HCT116 (cell line): ENCODE measurements at regions not wholly inside any gene's neighbourhood (a gene's known extent, or its start where the extent isn't known, plus 50 kb on each side); places are given as distances from the start of the nearest gene placed in this dataset.

Experiments
- ATAC-seq: fragments of 200-7000 bp; cut with Tn5 transposase; 2 replicates; pipeline ENCODE4 v1.9.1; 2020; ENCODE audit warnings: mild to moderate bottlenecking, moderate library complexity
- BruUV-seq: library from RNA; stranded (reverse); fragments of 400-500 nt; replicated peaks from 2 replicates; lab custom pipeline; 2021; lab: Mats Ljungman, UMichigan
- CTCF ChIA-PET: fragments of 300-600 bp; sonication (Branson Sonifier 250); formaldehyde crosslinking; loops from one replicate; lab custom pipeline; 2021; ENCODE audit warnings: antibody characterized with exemption; lab: Charles Lee
- POLR2A ChIA-PET: fragments of 300-600, 350-600 bp; sonication (Branson Sonifier 250); formaldehyde crosslinking; loops from one replicate; lab custom pipeline; 2021; ENCODE audit warnings: antibody characterized with exemption; lab: Charles Lee
- RAD21 ChIA-PET, 2 experiments: fragments of 300-600 bp; sonication (Branson Sonifier 250); formaldehyde crosslinking; loops; one replicate each; lab custom pipeline; 2023; ENCODE audit warnings: low total read pairs in 2 of 2; ENCODE audit not compliant: uncharacterized antibody in 2 of 2, unreplicated experiment in 2 of 2, low non-redundant PET in 1 of 2; lab: Charles Lee
- DNase-seq: peaks from one replicate; pipeline ENCODE4 v3.0.0-alpha.2; 2010; ENCODE audit warnings: low read depth, low spot score
- H2AFZ ChIP-seq: fragments of 200-600 bp; shearing (Covaris generic), sonication (generic); 2 replicates; pipeline ENCODE4 v1.6.1; 2017; ENCODE audit warnings: low read depth, mixed run types, mixed read lengths, antibody characterized with exemption, low read length; ENCODE audit not compliant: poor library complexity, severe bottlenecking
- H3K27ac ChIP-seq: 2 replicates; pipeline ENCODE4 v1.5.1; 2012; ENCODE audit warnings: low read depth, low read length
- H3K27me3 ChIP-seq: fragments of 200-600 bp; sonication (generic); 2 replicates; pipeline ENCODE4 v1.6.1; 2016; ENCODE audit warnings: mixed run types, low read length, mixed read lengths; ENCODE audit not compliant: insufficient read depth
- H3K36me3 ChIP-seq, 2 experiments: fragments of 200-500 bp in 1 of 2; fragments of 200-600 bp in 1 of 2; sonication (Bioruptor generic) in 1 of 2; sonication (generic) in 1 of 2; 2 replicates each; pipeline versions ENCODE4 v1.5.1 to v1.6.1; 2014 to 2016; ENCODE audit warnings: low read length in 2 of 2, inconsistent platforms in 1 of 2, mixed read lengths in 1 of 2, mixed run types in 1 of 2; ENCODE audit not compliant: insufficient read depth in 2 of 2, control insufficient read depth in 1 of 2
- H3K4me1 ChIP-seq, 2 experiments: fragments of 200-600 bp in 1 of 2; sonication (generic) in 1 of 2; 2 replicates each; pipeline versions ENCODE4 v1.5.1 to v1.6.1; 2012 to 2017; ENCODE audit warnings: low read length in 2 of 2, inconsistent platforms in 1 of 2, mild to moderate bottlenecking in 1 of 2, mixed read lengths in 1 of 2, mixed run types in 1 of 2, moderate library complexity in 1 of 2; ENCODE audit not compliant: insufficient read depth in 2 of 2, control insufficient read depth in 1 of 2
- H3K4me2 ChIP-seq: fragments of 200-600 bp; sonication (generic); 2 replicates; pipeline ENCODE4 v1.6.1; 2017; ENCODE audit warnings: mixed run types, low read length, mixed read lengths
- H3K4me3 ChIP-seq, 2 experiments: fragments of 200-600 bp in 1 of 2; sonication (generic) in 1 of 2; replicated peaks in 1 of 2; 2 replicates each; pipeline ENCODE4 v1.5.1; 2011 to 2016; ENCODE audit warnings: low read length in 2 of 2, control low read depth in 1 of 2, low read depth in 1 of 2, mild to moderate bottlenecking in 1 of 2, mixed read lengths in 1 of 2, mixed run types in 1 of 2
- H3K79me2 ChIP-seq: fragments of 200-600 bp; sonication (generic); 2 replicates; pipeline ENCODE4 v1.6.1; 2017; ENCODE audit warnings: mild to moderate bottlenecking, mixed run types, low read length, moderate library complexity, mixed read lengths; ENCODE audit not compliant: insufficient read depth
- H3K9ac ChIP-seq: fragments of 200-600 bp; sonication (generic); 2 replicates; pipeline ENCODE4 v1.6.1; 2016; ENCODE audit warnings: low read length, mixed read lengths
- H3K9me2 ChIP-seq: fragments of 200-600 bp; sonication (generic), shearing (Covaris generic); 2 replicates; pipeline ENCODE4 v1.6.1; 2017; ENCODE audit warnings: mixed run types, mild to moderate bottlenecking, moderate library complexity; ENCODE audit not compliant: insufficient read depth
- H3K9me3 ChIP-seq, 2 experiments: fragments of 200-500 bp in 1 of 2; fragments of 200-600 bp in 1 of 2; sonication (Bioruptor generic) in 1 of 2; sonication (generic) in 1 of 2; 2 replicates each; pipeline ENCODE4 v1.6.1; 2014 to 2017; ENCODE audit warnings: low read length in 2 of 2, mixed read lengths in 2 of 2, inconsistent platforms in 1 of 2, low read depth in 1 of 2, mild to moderate bottlenecking in 1 of 2, mixed run types in 1 of 2, moderate library complexity in 1 of 2; ENCODE audit not compliant: control insufficient read depth in 1 of 2, insufficient read depth in 1 of 2
- H4K20me1 ChIP-seq: fragments of 200-600 bp; sonication (generic), shearing (Covaris generic); 2 replicates; pipeline ENCODE4 v1.6.1; 2017; ENCODE audit warnings: mixed run types, mild to moderate bottlenecking, moderate library complexity; ENCODE audit not compliant: insufficient read depth
- CBX3 ChIP-seq: IDR thresholded peaks from 2 replicates; pipeline ENCODE4 v1.6.1; 2012; ENCODE audit warnings: low read depth
- CEBPB ChIP-seq: IDR thresholded peaks from 2 replicates; pipeline ENCODE4 v1.6.1; 2012; ENCODE audit warnings: low read depth
- ELF1 ChIP-seq: IDR thresholded peaks from 2 replicates; pipeline ENCODE4 v1.6.1; 2012; ENCODE audit warnings: low read depth, borderline replicate concordance
- EZH2 ChIP-seq: fragments of 200-600 bp; sonication (generic); IDR thresholded peaks from 2 replicates; pipeline ENCODE4 v1.6.1; 2017; ENCODE audit warnings: antibody characterized with exemption, mixed run types
- EZH2phosphoT487 ChIP-seq: fragments of 200-600 bp; IDR thresholded peaks from 2 replicates; pipeline ENCODE4 v1.6.1; 2018; ENCODE audit warnings: antibody characterized with exemption, borderline replicate concordance
- FOSL1 ChIP-seq: IDR thresholded peaks from 2 replicates; pipeline ENCODE4 v1.6.1; 2012; ENCODE audit warnings: low read depth
- JUND ChIP-seq: IDR thresholded peaks from 2 replicates; pipeline ENCODE4 v1.6.1; 2012
- POLR2A ChIP-seq: IDR thresholded peaks from 2 replicates; pipeline ENCODE4 v1.7.0; 2011; ENCODE audit warnings: borderline replicate concordance; ENCODE audit not compliant: insufficient read depth, insufficient read length; ENCODE audit errors: extremely low read depth
- POLR2AphosphoS5 ChIP-seq: IDR thresholded peaks from 2 replicates; pipeline ENCODE4 v1.6.1; 2011; ENCODE audit warnings: mild to moderate bottlenecking, low read depth, low read length, moderate library complexity
- SIN3A ChIP-seq: IDR thresholded peaks from 2 replicates; pipeline ENCODE4 v1.6.1; 2012; ENCODE audit warnings: low read depth
- SP1 ChIP-seq: IDR thresholded peaks from 2 replicates; pipeline ENCODE4 v1.6.1; 2012; ENCODE audit warnings: low read depth
- SRF ChIP-seq: IDR thresholded peaks from 2 replicates; pipeline ENCODE4 v1.6.1; 2012; ENCODE audit warnings: low read depth
- TCF7L2 ChIP-seq: IDR thresholded peaks from 2 replicates; pipeline ENCODE4 v1.7.0; 2011; ENCODE audit warnings: borderline replicate concordance, inconsistent platforms; ENCODE audit not compliant: insufficient read depth, insufficient read length; ENCODE audit errors: extremely low read depth
- YY1 ChIP-seq: IDR thresholded peaks from 2 replicates; pipeline ENCODE4 v1.6.1; 2011; ENCODE audit warnings: low read length, low read depth, moderate library complexity, mild to moderate bottlenecking; ENCODE audit not compliant: insufficient replicate concordance; ENCODE audit errors: extremely low read depth
- ZFX ChIP-seq: fragments of 450-650 bp; IDR thresholded peaks from 2 replicates; pipeline ENCODE4 v1.6.1; 2017
- ZNF274 ChIP-seq: fragments of 200-500 bp; sonication (Bioruptor generic); IDR thresholded peaks from 2 replicates; pipeline ENCODE4 v1.6.1; 2014; ENCODE audit warnings: mild to moderate bottlenecking, low read depth, low read length, inconsistent platforms
- intact Hi-C: fragments of 100-400 bp; cut with micrococcal nuclease; formaldehyde crosslinking; loops from 2 replicates; pipeline ENCODE4 v1.10.0; 2022
- TF ChIP-seq, protein P1 (sequence below): IDR thresholded peaks from 2 replicates; pipeline ENCODE4 v1.6.1; 2012
- TF ChIP-seq, protein P2 (sequence below): IDR thresholded peaks from 2 replicates; pipeline ENCODE4 v1.6.1; 2012
- TF ChIP-seq, protein P3 (sequence below), 3 experiments: fragments of 200-600 bp in 1 of 3; sonication (generic) in 1 of 3; IDR thresholded peaks in 2 of 3; conservative IDR thresholded peaks in 1 of 3; 2 replicates each; pipeline ENCODE4 v1.5.1; 2012 to 2017; ENCODE audit warnings: low read depth in 2 of 3, low read length in 2 of 3, antibody characterized with exemption in 1 of 3, borderline replicate concordance in 1 of 3, control low read depth in 1 of 3, mild to moderate bottlenecking in 1 of 3, mixed read lengths in 1 of 3, mixed run types in 1 of 3, moderate library complexity in 1 of 3; ENCODE audit not compliant: insufficient read depth in 1 of 3

DNA sequence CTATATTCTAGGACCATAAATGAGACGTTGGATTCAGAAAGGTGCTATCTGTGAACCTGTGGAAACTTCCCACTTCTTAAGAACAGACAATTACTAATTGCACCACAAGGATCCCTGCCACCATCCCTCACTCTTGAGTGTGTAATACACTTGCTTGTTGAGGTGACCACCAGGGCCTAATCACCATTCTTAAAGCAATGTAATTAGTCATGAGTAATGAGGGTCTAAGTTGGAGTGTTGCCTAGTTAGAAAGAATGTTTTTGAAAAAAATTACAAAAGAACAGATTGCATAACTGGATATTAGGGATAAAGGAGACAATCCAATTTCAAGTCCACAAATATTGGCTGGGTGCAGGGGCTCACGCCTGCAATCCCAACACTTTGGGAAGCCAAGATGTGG lies 56.9 kb upstream of the TRIO start:
- no peak overlapping the region for H3K27ac ChIP-seq
- H4K20me1 ChIP-seq: no peaks in the 10 kb centered on the region
- POLR2A ChIA-PET: no interaction called here
- no peaks in the 10 kb centered on the region for H3K79me2 ChIP-seq
- no peaks in the 10 kb centered on the region for H3K36me3 ChIP-seq
- TF ChIP-seq POLR2A: no peak
- TF ChIP-seq, protein P1, sequence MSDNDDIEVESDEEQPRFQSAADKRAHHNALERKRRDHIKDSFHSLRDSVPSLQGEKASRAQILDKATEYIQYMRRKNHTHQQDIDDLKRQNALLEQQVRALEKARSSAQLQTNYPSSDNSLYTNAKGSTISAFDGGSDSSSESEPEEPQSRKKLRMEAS: no peak
- TF ChIP-seq, protein P2, sequence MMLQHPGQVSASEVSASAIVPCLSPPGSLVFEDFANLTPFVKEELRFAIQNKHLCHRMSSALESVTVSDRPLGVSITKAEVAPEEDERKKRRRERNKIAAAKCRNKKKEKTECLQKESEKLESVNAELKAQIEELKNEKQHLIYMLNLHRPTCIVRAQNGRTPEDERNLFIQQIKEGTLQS: no peak
- no peak for TF ChIP-seq JUND
- no peak for TF ChIP-seq FOSL1
- no peak for TF ChIP-seq ZFX
- TF ChIP-seq ELF1: no peak
- TF ChIP-seq POLR2AphosphoS5: no peak
- TF ChIP-seq CBX3: no peak
- no peak for TF ChIP-seq CEBPB
- TF ChIP-seq EZH2: no peak
- no peak for TF ChIP-seq ZNF274
- no peak for TF ChIP-seq YY1
- TF ChIP-seq SIN3A: no peak
- no peak for TF ChIP-seq EZH2phosphoT487
- TF ChIP-seq, protein P3, sequence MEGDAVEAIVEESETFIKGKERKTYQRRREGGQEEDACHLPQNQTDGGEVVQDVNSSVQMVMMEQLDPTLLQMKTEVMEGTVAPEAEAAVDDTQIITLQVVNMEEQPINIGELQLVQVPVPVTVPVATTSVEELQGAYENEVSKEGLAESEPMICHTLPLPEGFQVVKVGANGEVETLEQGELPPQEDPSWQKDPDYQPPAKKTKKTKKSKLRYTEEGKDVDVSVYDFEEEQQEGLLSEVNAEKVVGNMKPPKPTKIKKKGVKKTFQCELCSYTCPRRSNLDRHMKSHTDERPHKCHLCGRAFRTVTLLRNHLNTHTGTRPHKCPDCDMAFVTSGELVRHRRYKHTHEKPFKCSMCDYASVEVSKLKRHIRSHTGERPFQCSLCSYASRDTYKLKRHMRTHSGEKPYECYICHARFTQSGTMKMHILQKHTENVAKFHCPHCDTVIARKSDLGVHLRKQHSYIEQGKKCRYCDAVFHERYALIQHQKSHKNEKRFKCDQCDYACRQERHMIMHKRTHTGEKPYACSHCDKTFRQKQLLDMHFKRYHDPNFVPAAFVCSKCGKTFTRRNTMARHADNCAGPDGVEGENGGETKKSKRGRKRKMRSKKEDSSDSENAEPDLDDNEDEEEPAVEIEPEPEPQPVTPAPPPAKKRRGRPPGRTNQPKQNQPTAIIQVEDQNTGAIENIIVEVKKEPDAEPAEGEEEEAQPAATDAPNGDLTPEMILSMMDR (IDR thresholded peaks at IDR 0.05 in 2 of 3, conservative IDR thresholded peaks at IDR 0.05 in 1 of 3; ENCODE audit: borderline replicate concordance in 1 of 3, insufficient read depth in 1 of 3, low read depth in 2 of 3, low read length in 2 of 3): no peak
- no peak for TF ChIP-seq TCF7L2
- TF ChIP-seq SRF: no peak
- no peak for TF ChIP-seq SP1
- H3K4me2 ChIP-seq: no peak overlapping the region
- no peak overlapping the region for H3K9ac ChIP-seq
- no peaks in the 10 kb centered on the region; a peak in 1 of 4 replicates for H3K9me3 ChIP-seq
- DNase-seq (no peak), ATAC-seq (no peak)
- RAD21 ChIA-PET: no interaction called here
- H3K27me3 ChIP-seq: no peaks in the 10 kb centered on the region
- H3K4me1 ChIP-seq: no peaks in the 10 kb centered on the region
- no peaks in the 10 kb centered on the region for H3K9me2 ChIP-seq
- H3K4me3 ChIP-seq: no peak overlapping the region
- CTCF ChIA-PET: no interaction called here
- BruUV-seq: no TSS peak
- H2AFZ ChIP-seq: no peak overlapping the region
- intact Hi-C loops: no loop called here
